Smooth muscle cell (in vitro differentiated cells): ENCODE measurements at regions not wholly inside any gene's neighbourhood (a gene's known extent, or its start where the extent isn't known, plus 50 kb on each side); places are given as distances from the start of the nearest gene placed in this dataset.

Experiments
- DNase-seq: peaks from one replicate; lab custom pipeline; 2025; ENCODE audit not compliant: unreplicated experiment; lab: John Stamatoyannopoulos, UW
- H2AFZ ChIP-seq: fragments of 200-600 bp; sonication (generic); 2 replicates; pipeline ENCODE4 v1.6.0; 2016; ENCODE audit warnings: antibody characterized with exemption, low read depth, mild to moderate bottlenecking
- H3F3A ChIP-seq: fragments of 200-600 bp; sonication (generic); 2 replicates; pipeline ENCODE4 v1.6.0; 2017; ENCODE audit warnings: antibody characterized with exemption, low read depth
- H3K27ac ChIP-seq: fragments of 200-600 bp; sonication (generic); 2 replicates; pipeline ENCODE4 v1.5.1; 2016; ENCODE audit warnings: low read depth, mild to moderate bottlenecking
- H3K27me3 ChIP-seq: fragments of 200-600 bp; sonication (generic); 2 replicates; pipeline ENCODE4 v1.6.1; 2016; ENCODE audit warnings: low read depth, mild to moderate bottlenecking
- H3K36me3 ChIP-seq: fragments of 200-600 bp; sonication (generic); 2 replicates; pipeline ENCODE4 v1.5.1; 2016; ENCODE audit warnings: low read depth
- H3K4me1 ChIP-seq: fragments of 200-600 bp; sonication (generic); 2 replicates; pipeline ENCODE4 v1.5.1; 2016; ENCODE audit warnings: low read depth
- H3K4me2 ChIP-seq: fragments of 200-600 bp; sonication (generic); 2 replicates; pipeline ENCODE4 v1.6.0; 2016; ENCODE audit warnings: mild to moderate bottlenecking
- H3K4me3 ChIP-seq: fragments of 200-600 bp; sonication (generic); 2 replicates; pipeline ENCODE4 v1.5.1; 2016; ENCODE audit warnings: mild to moderate bottlenecking
- H3K79me2 ChIP-seq: fragments of 200-600 bp; sonication (generic); 2 replicates; pipeline ENCODE4 v1.6.0; 2016; ENCODE audit warnings: low read depth, mild to moderate bottlenecking
- H3K9ac ChIP-seq: fragments of 200-600 bp; sonication (generic); 2 replicates; pipeline ENCODE4 v1.6.0; 2016; ENCODE audit warnings: low read depth
- H3K9me3 ChIP-seq: fragments of 200-600 bp; sonication (generic); replicated peaks from 2 replicates; pipeline ENCODE4 v1.5.1; 2016; ENCODE audit warnings: low read depth
- H4K20me1 ChIP-seq: fragments of 200-600 bp; sonication (generic); 2 replicates; pipeline ENCODE4 v1.6.0; 2016; ENCODE audit warnings: low read depth
- CTCF ChIP-seq: fragments of 200-600 bp; sonication (generic); IDR thresholded peaks from 2 replicates; pipeline ENCODE4 v1.5.1; 2017; ENCODE audit warnings: borderline replicate concordance, mild to moderate bottlenecking, antibody characterized with exemption; ENCODE audit not compliant: insufficient read depth, poor library complexity, severe bottlenecking
- WGBS: methylation state at CpG from one replicate; pipeline ENCODE4 v1.1.7; 2016; ENCODE audit warnings: low lambda C conversion rate; 5-methylcytosine and 5-hydroxymethylcytosine counted together

GRCh38 chr11:32265911-32266310 is 169.4 kb downstream of the WT1 start:
- no peak for TF ChIP-seq CTCF
- WGBS = 77% methylated on average over 1 of the region's 1 CpG
- peaks cover 19% of the 10 kb centered on the region for H3K4me1 ChIP-seq

GRCh38 chr11:32266601-32267000 is 168.7 kb downstream of the WT1 start:
- TF ChIP-seq CTCF = no peak
- H3F3A ChIP-seq = peaks cover 15% of the 10 kb centered on the region
- DNase-seq = no peak
- 21% methylated on average over 4 of the region's 4 CpGs for WGBS
- H3K9me3 ChIP-seq = no peaks in the 10 kb centered on the region
- peak overlapping the region; percentile 57 for H3K4me2 ChIP-seq
- no peak overlapping the region for H2AFZ ChIP-seq
- no peak overlapping the region for H3K9ac ChIP-seq
- H4K20me1 ChIP-seq = no peaks in the 10 kb centered on the region
- H3K4me1 ChIP-seq = peaks cover 19% of the 10 kb centered on the region
- H3K4me3 ChIP-seq = no peak overlapping the region
- H3K79me2 ChIP-seq = no peaks in the 10 kb centered on the region
- peak overlapping the region; percentile 40 for H3K27ac ChIP-seq
- no peaks in the 10 kb centered on the region for H3K36me3 ChIP-seq
- H3K27me3 ChIP-seq = no peaks in the 10 kb centered on the region

More at GRCh38 chr11:32265911-32266310, 169.4 kb downstream of the WT1 start:
- no peaks in the 10 kb centered on the region for H3K27me3 ChIP-seq
- no peaks in the 10 kb centered on the region for H4K20me1 ChIP-seq
- no peaks in the 10 kb centered on the region for H3K9me3 ChIP-seq
- H3K27ac ChIP-seq = peak overlapping the region; percentile 40
- H3F3A ChIP-seq = peaks cover 15% of the 10 kb centered on the region
- H3K4me3 ChIP-seq = no peak overlapping the region
- peak overlapping the region; percentile 3 for H2AFZ ChIP-seq
- no peak overlapping the region for H3K9ac ChIP-seq
- H3K36me3 ChIP-seq = no peaks in the 10 kb centered on the region
- DNase-seq = no peak
- H3K4me2 ChIP-seq = peak overlapping the region; percentile 57
- no peaks in the 10 kb centered on the region for H3K79me2 ChIP-seq

- 49% methylated on average over 7 of the region's 7 CpGs for WGBS
- TF ChIP-seq CTCF = no peak
- no peak overlapping the region for H2AFZ ChIP-seq
- H3K36me3 ChIP-seq = no peaks in the 10 kb centered on the region
- no peaks in the 10 kb centered on the region for H4K20me1 ChIP-seq
- H3K9ac ChIP-seq = no peak overlapping the region
- no peak overlapping the region for H3K4me3 ChIP-seq
- H3K4me1 ChIP-seq = peaks cover 14% of the 10 kb centered on the region
- H3K27ac ChIP-seq = peak overlapping the region; percentile 40
- peak overlapping the region; percentile 57 for H3K4me2 ChIP-seq
- peaks cover 15% of the 10 kb centered on the region for H3F3A ChIP-seq
- no peaks in the 10 kb centered on the region for H3K9me3 ChIP-seq
- no peaks in the 10 kb centered on the region for H3K27me3 ChIP-seq
- H3K79me2 ChIP-seq = no peaks in the 10 kb centered on the region
- no peak for DNase-seq
Measured at GRCh38 chr11:32267679-32268187, 167.6 kb downstream of the WT1 start.

GRCh38 chr11:32273931-32274330 is 161.4 kb downstream of the WT1 start:
- Histone ChIP-seq H3F3A (no peaks in the 10 kb centered on the region), H4K20me1 (no peaks in the 10 kb centered on the region)

More at GRCh38 chr11:32273931-32274330, 161.4 kb downstream of the WT1 start:
- Histone ChIP-seq H3K4me2 (no peak overlapping the region), H3K27ac (no peak overlapping the region), H3K79me2 (no peaks in the 10 kb centered on the region), H3K4me1 (peaks cover 10% of the 10 kb centered on the region), H2AFZ (no peak overlapping the region), H3K9me3 (no peaks in the 10 kb centered on the region), H3K4me3 (no peak overlapping the region), H3K27me3 (no peaks in the 10 kb centered on the region), H3K36me3 (no peaks in the 10 kb centered on the region), H3K9ac (no peak overlapping the region)
- no peak for DNase-seq
- 84% methylated on average over 4 of the region's 4 CpGs for WGBS
- no peak for TF ChIP-seq CTCF
